ENCODE measurements at regions not wholly inside any gene's neighbourhood (a gene's known extent, or its start where the extent isn't known, plus 50 kb on each side); places are given as distances from the start of the nearest gene placed in this dataset.

DNA sequence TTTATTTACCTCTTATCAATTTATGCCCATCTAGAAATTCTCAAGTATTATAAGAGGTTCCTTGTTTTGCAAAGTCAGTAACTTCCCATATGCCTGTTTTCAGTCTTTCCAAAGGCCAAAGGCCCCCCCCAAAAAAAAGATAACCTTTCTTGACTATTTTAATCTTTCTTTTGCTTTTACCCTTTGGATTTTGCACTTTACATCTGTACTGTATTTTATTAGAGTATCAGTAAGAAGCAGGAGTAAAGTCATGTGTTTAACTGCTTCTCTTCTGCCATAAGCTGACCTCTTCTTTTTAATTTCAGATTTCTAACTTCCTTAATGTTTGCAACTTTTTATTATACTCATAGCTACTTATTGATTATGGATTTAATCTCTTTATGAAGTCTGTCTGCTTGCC lies 716.4 kb upstream of the NOVA1 start:
- Histone ChIP-seq H3K4me3 (ENCODE audit: low read depth, low read length) (no peak overlapping the region), H3K36me3 (ENCODE audit: control insufficient read depth in 2 of 2, insufficient read depth in 1 of 2, low read length in 2 of 2) (no peaks in the 10 kb centered on the region), H3K4me1 (ENCODE audit: control insufficient read depth, insufficient read depth, low read length) (no peaks in the 10 kb centered on the region), H3K27ac (ENCODE audit: extremely low read depth, low read depth, low read length) (no peak overlapping the region), H3K9me3 (ENCODE audit: control insufficient read depth, insufficient read depth, low read depth, low read length) (no peaks in the 10 kb centered on the region)
- POLR2A ChIA-PET, result no interaction called here
- CTCF ChIA-PET, result no interaction called here
- no peak for TF ChIP-seq ZNF621 (tag by site-specific recombination; IDR thresholded peaks at IDR 0.05)
- TF ChIP-seq, protein P1, sequence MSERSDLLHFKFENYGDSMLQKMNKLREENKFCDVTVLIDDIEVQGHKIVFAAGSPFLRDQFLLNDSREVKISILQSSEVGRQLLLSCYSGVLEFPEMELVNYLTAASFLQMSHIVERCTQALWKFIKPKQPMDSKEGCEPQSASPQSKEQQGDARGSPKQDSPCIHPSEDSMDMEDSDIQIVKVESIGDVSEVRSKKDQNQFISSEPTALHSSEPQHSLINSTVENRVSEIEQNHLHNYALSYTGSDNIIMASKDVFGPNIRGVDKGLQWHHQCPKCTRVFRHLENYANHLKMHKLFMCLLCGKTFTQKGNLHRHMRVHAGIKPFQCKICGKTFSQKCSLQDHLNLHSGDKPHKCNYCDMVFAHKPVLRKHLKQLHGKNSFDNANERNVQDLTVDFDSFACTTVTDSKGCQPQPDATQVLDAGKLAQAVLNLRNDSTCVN (tag by site-specific recombination; optimal IDR thresholded peaks at IDR 0.05), result no peak
- TF ChIP-seq WT1 (tag by site-specific recombination; IDR thresholded peaks at IDR 0.05), result no peak
- TF ChIP-seq GLI4 (tag by site-specific recombination; IDR thresholded peaks at IDR 0.05), result no peak
- TF ChIP-seq YY1 (tag by site-specific recombination; IDR thresholded peaks at IDR 0.05), result no peak
- TF ChIP-seq ZBTB1 (tag by site-specific recombination; IDR thresholded peaks at IDR 0.05), result no peak
- no peak for TF ChIP-seq MZF1 (tag by site-specific recombination; IDR thresholded peaks at IDR 0.05; ENCODE audit: borderline replicate concordance)
- TF ChIP-seq PRDM1 (tag by site-specific recombination; IDR thresholded peaks at IDR 0.05), result no peak
- TF ChIP-seq ZNF571 (tag by site-specific recombination; IDR thresholded peaks at IDR 0.05), result no peak

GRCh38 chr14:27315477-27315876 lies 717.6 kb upstream of the NOVA1 start:
- Histone ChIP-seq H3K4me3 (ENCODE audit: low read depth, low read length) (no peak overlapping the region), H3K36me3 (ENCODE audit: control insufficient read depth in 2 of 2, insufficient read depth in 1 of 2, low read length in 2 of 2) (no peaks in the 10 kb centered on the region), H3K27ac (ENCODE audit: extremely low read depth, low read depth, low read length) (no peak overlapping the region), H3K4me1 (ENCODE audit: control insufficient read depth, insufficient read depth, low read length) (no peaks in the 10 kb centered on the region), H3K9me3 (ENCODE audit: control insufficient read depth, insufficient read depth, low read depth, low read length) (no peaks in the 10 kb centered on the region)
- no peak for TF ChIP-seq KLF17 (tag by site-specific recombination; IDR thresholded peaks at IDR 0.05)
- no peak for TF ChIP-seq SCRT1 (tag by site-specific recombination; IDR thresholded peaks at IDR 0.05; ENCODE audit: borderline replicate concordance)
- TF ChIP-seq ZNF555 (tag by site-specific recombination; conservative IDR thresholded peaks at IDR 0.05), result no peak
- no peak for TF ChIP-seq ZNF585B (tag by site-specific recombination; IDR thresholded peaks at IDR 0.05)
- no peak for TF ChIP-seq ZNF155 (tag by site-specific recombination; IDR thresholded peaks at IDR 0.05)
- no peak for TF ChIP-seq ZNF2 (tag by site-specific recombination; IDR thresholded peaks at IDR 0.05)
- no peak for TF ChIP-seq ZNF621 (tag by site-specific recombination; IDR thresholded peaks at IDR 0.05)
- TF ChIP-seq ZNF169 (tag by site-specific recombination; IDR thresholded peaks at IDR 0.05), result no peak
- TF ChIP-seq ZNF677 (tag by site-specific recombination; IDR thresholded peaks at IDR 0.05), result no peak
- no peak for TF ChIP-seq ZNF670 (tag by site-specific recombination; IDR thresholded peaks at IDR 0.05; ENCODE audit: low read depth)
- CTCF ChIA-PET, result no interaction called here
- POLR2A ChIA-PET, result no interaction called here

DNA sequence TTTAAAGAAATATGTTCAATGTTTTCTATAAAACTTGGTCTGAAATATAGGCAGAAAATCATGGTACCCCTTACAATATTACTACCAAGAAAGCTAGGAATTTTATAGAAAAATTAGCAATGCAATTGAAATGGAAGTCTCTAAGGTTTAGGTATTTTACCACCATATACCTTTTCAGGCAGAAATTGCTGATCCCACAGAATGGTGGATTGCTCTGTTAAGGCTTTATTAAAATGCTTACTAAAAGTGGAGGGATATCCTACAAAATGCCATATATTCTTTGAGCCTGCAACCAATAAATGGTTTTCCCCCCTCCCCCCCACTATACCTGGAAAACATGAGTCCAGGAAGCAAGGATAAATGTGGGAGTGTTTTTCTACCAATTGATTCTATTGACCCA lies 718.1 kb upstream of the NOVA1 start:
- Histone ChIP-seq H3K4me3 (ENCODE audit: low read depth, low read length) (no peak overlapping the region), H3K4me1 (ENCODE audit: control insufficient read depth, insufficient read depth, low read length) (no peaks in the 10 kb centered on the region), H3K9me3 (ENCODE audit: control insufficient read depth, insufficient read depth, low read depth, low read length) (no peaks in the 10 kb centered on the region), H3K36me3 (ENCODE audit: control insufficient read depth in 2 of 2, insufficient read depth in 1 of 2, low read length in 2 of 2) (no peaks in the 10 kb centered on the region), H3K27ac (ENCODE audit: extremely low read depth, low read depth, low read length) (no peak overlapping the region)
- ChIA-PET CTCF (no interaction called here), POLR2A (no interaction called here)
- no peak for TF ChIP-seq ZNF211 (tag by site-specific recombination; IDR thresholded peaks at IDR 0.05; ENCODE audit: low read depth)
- TF ChIP-seq ZNF157 (tag by site-specific recombination; IDR thresholded peaks at IDR 0.05), result no peak
- TF ChIP-seq, protein P2, sequence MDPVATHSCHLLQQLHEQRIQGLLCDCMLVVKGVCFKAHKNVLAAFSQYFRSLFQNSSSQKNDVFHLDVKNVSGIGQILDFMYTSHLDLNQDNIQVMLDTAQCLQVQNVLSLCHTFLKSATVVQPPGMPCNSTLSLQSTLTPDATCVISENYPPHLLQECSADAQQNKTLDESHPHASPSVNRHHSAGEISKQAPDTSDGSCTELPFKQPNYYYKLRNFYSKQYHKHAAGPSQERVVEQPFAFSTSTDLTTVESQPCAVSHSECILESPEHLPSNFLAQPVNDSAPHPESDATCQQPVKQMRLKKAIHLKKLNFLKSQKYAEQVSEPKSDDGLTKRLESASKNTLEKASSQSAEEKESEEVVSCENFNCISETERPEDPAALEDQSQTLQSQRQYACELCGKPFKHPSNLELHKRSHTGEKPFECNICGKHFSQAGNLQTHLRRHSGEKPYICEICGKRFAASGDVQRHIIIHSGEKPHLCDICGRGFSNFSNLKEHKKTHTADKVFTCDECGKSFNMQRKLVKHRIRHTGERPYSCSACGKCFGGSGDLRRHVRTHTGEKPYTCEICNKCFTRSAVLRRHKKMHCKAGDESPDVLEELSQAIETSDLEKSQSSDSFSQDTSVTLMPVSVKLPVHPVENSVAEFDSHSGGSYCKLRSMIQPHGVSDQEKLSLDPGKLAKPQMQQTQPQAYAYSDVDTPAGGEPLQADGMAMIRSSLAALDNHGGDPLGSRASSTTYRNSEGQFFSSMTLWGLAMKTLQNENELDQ (tag by site-specific recombination; IDR thresholded peaks at IDR 0.05; ENCODE audit: low read depth), result no peak
- TF ChIP-seq SCRT1 (tag by site-specific recombination; IDR thresholded peaks at IDR 0.05; ENCODE audit: borderline replicate concordance), result no peak
- TF ChIP-seq TRIM28 (IDR thresholded peaks at IDR 0.05; ENCODE audit: borderline replicate concordance, low read length), result no peak
- no peak for TF ChIP-seq ZNF621 (tag by site-specific recombination; IDR thresholded peaks at IDR 0.05)

All from HEK293 (cell line).